RWPE2 (cell line): ENCODE measurements at regions not wholly inside any gene's neighbourhood (a gene's known extent, or its start where the extent isn't known, plus 50 kb on each side); places are given as distances from the start of the nearest gene placed in this dataset.
A peak's percentile ranks its signal among the peaks of the same experiment; 100 is the strongest.

Source experiments
- ATAC-seq: fragments of 200-7000 bp; cut with Tn5 transposase; 3 replicates; pipeline ENCODE4 v1.9.1; 2021; ENCODE audit warnings: low read depth
- DNase-seq: peaks from one replicate; pipeline ENCODE4 v3.0.0-alpha.2; 2020; ENCODE audit warnings: low spot score
- H3K27ac ChIP-seq: fragments of 450-650 bp; 2 replicates; pipeline ENCODE4 v1.5.1; 2017; ENCODE audit warnings: mild to moderate bottlenecking; ENCODE audit not compliant: poor library complexity, severe bottlenecking
- H3K27me3 ChIP-seq: fragments of 250-450 bp; sonication (Bioruptor Pico); 2 replicates; pipeline ENCODE4 v1.5.1; 2021; ENCODE audit warnings: mild to moderate bottlenecking, moderate library complexity; ENCODE audit not compliant: insufficient read depth, poor library complexity, severe bottlenecking
- H3K36me3 ChIP-seq: fragments of 250-450 bp; sonication (Bioruptor Pico); 2 replicates; pipeline ENCODE4 v1.5.1; 2020; ENCODE audit warnings: low read depth, mild to moderate bottlenecking, moderate library complexity
- H3K4me1 ChIP-seq: fragments of 250-450 bp; sonication (Bioruptor Pico); 2 replicates; pipeline ENCODE4 v1.5.1; 2021; ENCODE audit warnings: mild to moderate bottlenecking, moderate library complexity; ENCODE audit not compliant: insufficient read depth, poor library complexity, severe bottlenecking
- H3K4me3 ChIP-seq: fragments of 250-450 bp; sonication (Bioruptor Pico); 2 replicates; pipeline ENCODE4 v1.5.1; 2021; ENCODE audit warnings: mild to moderate bottlenecking, moderate library complexity; ENCODE audit not compliant: severe bottlenecking
- H3K9me3 ChIP-seq: fragments of 250-450 bp; sonication (Bioruptor Pico); 2 replicates; pipeline ENCODE4 v1.5.1; 2021; ENCODE audit warnings: mild to moderate bottlenecking, moderate library complexity; ENCODE audit not compliant: severe bottlenecking
- CTCF ChIP-seq: fragments of 450-650 bp; IDR thresholded peaks from one replicate; pipeline ENCODE4 v1.5.1; 2017; ENCODE audit warnings: mild to moderate bottlenecking, moderate library complexity; ENCODE audit not compliant: poor library complexity, severe bottlenecking

- TF ChIP-seq CTCF = no peak
- Histone ChIP-seq H3K4me1 (no peaks in the 10 kb centered on the region), H3K27ac (no peak overlapping the region), H3K4me3 (no peak overlapping the region), H3K27me3 (peaks cover 6% of the 10 kb centered on the region), H3K36me3 (no peaks in the 10 kb centered on the region), H3K9me3 (no peaks in the 10 kb centered on the region)
- DNase-seq (no peak), ATAC-seq (no peak)
Measured at GRCh38 chr18:76660571-76661192, 161.7 kb upstream of the ZNF236 start.

- no peak for TF ChIP-seq CTCF
- ATAC-seq = peak; percentile 25; the same call in 1 of the 3 replicates
- no peak overlapping the region for H3K4me3 ChIP-seq
- H3K27ac ChIP-seq = no peak overlapping the region
- no peaks in the 10 kb centered on the region for H3K9me3 ChIP-seq
- H3K4me1 ChIP-seq = no peaks in the 10 kb centered on the region
- H3K36me3 ChIP-seq = no peaks in the 10 kb centered on the region
- H3K27me3 ChIP-seq = peaks cover 6% of the 10 kb centered on the region
- DNase-seq = no peak
Measured at GRCh38 chr18:76658627-76659026, 163.6 kb upstream of the ZNF516 start.

GRCh38 chr18:76657911-76658470, 162.9 kb upstream of the ZNF516 start:
- DNase-seq (no peak), ATAC-seq (no peak)
- no peak for TF ChIP-seq CTCF
- Histone ChIP-seq H3K27me3 (peaks cover 6% of the 10 kb centered on the region), H3K4me3 (no peak overlapping the region), H3K27ac (no peak overlapping the region), H3K9me3 (no peaks in the 10 kb centered on the region), H3K36me3 (no peaks in the 10 kb centered on the region), H3K4me1 (no peaks in the 10 kb centered on the region)

GRCh38 chr18:76656925-76657827, 162.1 kb upstream of the ZNF516 start:
- H3K4me3 ChIP-seq = no peak overlapping the region
- H3K36me3 ChIP-seq = no peaks in the 10 kb centered on the region
- ATAC-seq (no peak), DNase-seq (no peak)
- no peaks in the 10 kb centered on the region for H3K4me1 ChIP-seq
- no peaks in the 10 kb centered on the region for H3K9me3 ChIP-seq
- no peak overlapping the region for H3K27ac ChIP-seq
- peaks cover 7% of the 10 kb centered on the region for H3K27me3 ChIP-seq
- TF ChIP-seq CTCF = no peak

- H3K36me3 ChIP-seq = no peaks in the 10 kb centered on the region
- H3K27me3 ChIP-seq = peaks cover 9% of the 10 kb centered on the region
- no peak for DNase-seq
- no peak overlapping the region for H3K4me3 ChIP-seq
- ATAC-seq = no peak
- H3K27ac ChIP-seq = no peak overlapping the region
- TF ChIP-seq CTCF = no peak
- H3K4me1 ChIP-seq = no peaks in the 10 kb centered on the region
- no peaks in the 10 kb centered on the region for H3K9me3 ChIP-seq
Measured at GRCh38 chr18:76654577-76654976, 159.5 kb upstream of the ZNF516 start.
